ENCODE measurements at regions not wholly inside any gene's neighbourhood (a gene's known extent, or its start where the extent isn't known, plus 50 kb on each side); places are given as distances from the start of the nearest gene placed in this dataset.

- intact Hi-C loops (cut with DNase I): no loop called here
- DNase-seq (ENCODE audit: low spot score in 2 of 2): no peak
- Histone ChIP-seq H3K27ac (no peak overlapping the region), H3K27me3 (no peaks in the 10 kb centered on the region), H3K36me3 (no peaks in the 10 kb centered on the region), H3K9me3 (no peaks in the 10 kb centered on the region), H3K4me1 (no peaks in the 10 kb centered on the region), H3K4me3 (no peak overlapping the region)
- TF ChIP-seq, protein P1, sequence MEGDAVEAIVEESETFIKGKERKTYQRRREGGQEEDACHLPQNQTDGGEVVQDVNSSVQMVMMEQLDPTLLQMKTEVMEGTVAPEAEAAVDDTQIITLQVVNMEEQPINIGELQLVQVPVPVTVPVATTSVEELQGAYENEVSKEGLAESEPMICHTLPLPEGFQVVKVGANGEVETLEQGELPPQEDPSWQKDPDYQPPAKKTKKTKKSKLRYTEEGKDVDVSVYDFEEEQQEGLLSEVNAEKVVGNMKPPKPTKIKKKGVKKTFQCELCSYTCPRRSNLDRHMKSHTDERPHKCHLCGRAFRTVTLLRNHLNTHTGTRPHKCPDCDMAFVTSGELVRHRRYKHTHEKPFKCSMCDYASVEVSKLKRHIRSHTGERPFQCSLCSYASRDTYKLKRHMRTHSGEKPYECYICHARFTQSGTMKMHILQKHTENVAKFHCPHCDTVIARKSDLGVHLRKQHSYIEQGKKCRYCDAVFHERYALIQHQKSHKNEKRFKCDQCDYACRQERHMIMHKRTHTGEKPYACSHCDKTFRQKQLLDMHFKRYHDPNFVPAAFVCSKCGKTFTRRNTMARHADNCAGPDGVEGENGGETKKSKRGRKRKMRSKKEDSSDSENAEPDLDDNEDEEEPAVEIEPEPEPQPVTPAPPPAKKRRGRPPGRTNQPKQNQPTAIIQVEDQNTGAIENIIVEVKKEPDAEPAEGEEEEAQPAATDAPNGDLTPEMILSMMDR (IDR thresholded peaks at IDR 0.05): no peak
Measured at GRCh38 chr10:36507715-36508114, 617.7 kb upstream of the ANKRD30A start.

DNA sequence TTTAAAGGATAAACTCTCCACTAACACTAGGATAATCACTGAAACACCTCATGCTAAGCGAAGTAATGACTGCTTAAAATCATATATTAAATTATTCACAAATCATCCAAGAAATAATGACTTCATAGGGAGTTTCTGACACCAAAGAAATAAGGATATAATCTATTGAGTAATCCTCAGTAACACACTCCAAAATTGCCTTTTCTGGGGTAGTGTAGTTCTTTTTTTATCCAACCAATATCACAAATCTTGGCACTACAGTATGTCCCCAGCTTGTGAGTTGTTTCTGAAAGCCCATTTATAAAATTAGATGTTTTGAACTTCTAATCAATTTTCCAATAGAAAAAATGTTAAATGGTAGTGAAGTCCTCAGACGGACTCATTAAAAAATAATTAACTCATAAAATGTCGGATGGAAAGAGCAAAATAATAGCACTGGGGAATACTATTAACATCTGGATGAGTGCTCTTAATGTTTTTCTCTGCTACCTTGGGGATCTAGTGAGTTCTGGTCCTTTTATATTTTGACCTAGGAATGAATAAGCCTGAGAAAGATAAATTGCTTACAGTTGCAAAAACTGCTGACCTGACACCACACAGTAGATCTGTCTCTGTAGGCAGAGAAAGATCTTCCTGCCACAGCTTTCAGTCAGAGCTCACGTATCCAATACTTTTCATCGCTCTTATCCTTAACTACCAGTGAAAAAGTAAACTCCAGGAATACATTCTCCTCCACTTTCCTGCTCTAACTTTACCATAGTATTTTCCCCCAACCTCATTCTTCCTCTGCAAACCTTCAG is 618.5 kb upstream of the ANKRD30A start:
- no peaks in the 10 kb centered on the region for H3K27me3 ChIP-seq
- no peak overlapping the region for H3K4me3 ChIP-seq
- intact Hi-C loops (cut with DNase I): no loop called here
- no peak for DNase-seq (ENCODE audit: low spot score in 2 of 2)
- TF ChIP-seq, protein P1 (IDR thresholded peaks at IDR 0.05): no peak
- no peaks in the 10 kb centered on the region for H3K9me3 ChIP-seq
- no peak overlapping the region for H3K27ac ChIP-seq
- no peaks in the 10 kb centered on the region for H3K4me1 ChIP-seq
- no peaks in the 10 kb centered on the region for H3K36me3 ChIP-seq

DNA sequence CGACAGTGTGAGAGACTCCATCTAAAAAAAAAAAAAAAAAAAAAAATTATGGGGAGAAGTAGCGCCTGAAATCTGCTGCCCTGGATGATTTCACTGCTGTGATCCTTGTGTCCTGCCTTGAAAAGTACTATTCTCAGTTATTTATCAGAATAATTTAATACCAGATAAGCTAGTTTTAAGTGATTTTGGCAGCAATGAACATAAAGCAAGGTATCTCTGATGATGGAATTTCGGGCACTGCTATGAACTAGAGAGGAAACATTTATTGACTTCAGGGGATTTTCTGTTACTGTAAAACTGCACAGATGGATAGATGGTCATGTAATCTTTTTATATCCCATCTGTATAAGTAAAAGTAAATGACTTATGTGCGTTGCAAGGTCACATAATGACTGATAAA is 619.1 kb upstream of the ANKRD30A start:
- Histone ChIP-seq H3K27ac (no peak overlapping the region), H3K36me3 (no peaks in the 10 kb centered on the region), H3K4me1 (no peaks in the 10 kb centered on the region), H3K4me3 (no peak overlapping the region), H3K9me3 (no peaks in the 10 kb centered on the region), H3K27me3 (no peaks in the 10 kb centered on the region)
- DNase-seq (ENCODE audit: low spot score in 2 of 2): no peak
- intact Hi-C loops (cut with DNase I): no loop called here
- TF ChIP-seq, protein P1 (IDR thresholded peaks at IDR 0.05): no peak

GRCh38 chr10:36504758-36505157 is 620.6 kb upstream of the ANKRD30A start:
- TF ChIP-seq, protein P1 (IDR thresholded peaks at IDR 0.05): peak in 1 of 3 experiments; percentile 30
- H3K27ac ChIP-seq: no peak overlapping the region
- no peaks in the 10 kb centered on the region for H3K27me3 ChIP-seq
- no peak overlapping the region for H3K4me3 ChIP-seq
- no peaks in the 10 kb centered on the region for H3K9me3 ChIP-seq
- no peaks in the 10 kb centered on the region for H3K36me3 ChIP-seq
- intact Hi-C loops (cut with DNase I): no loop called here
- no peak for DNase-seq (ENCODE audit: low spot score in 2 of 2)
- no peaks in the 10 kb centered on the region for H3K4me1 ChIP-seq

DNA sequence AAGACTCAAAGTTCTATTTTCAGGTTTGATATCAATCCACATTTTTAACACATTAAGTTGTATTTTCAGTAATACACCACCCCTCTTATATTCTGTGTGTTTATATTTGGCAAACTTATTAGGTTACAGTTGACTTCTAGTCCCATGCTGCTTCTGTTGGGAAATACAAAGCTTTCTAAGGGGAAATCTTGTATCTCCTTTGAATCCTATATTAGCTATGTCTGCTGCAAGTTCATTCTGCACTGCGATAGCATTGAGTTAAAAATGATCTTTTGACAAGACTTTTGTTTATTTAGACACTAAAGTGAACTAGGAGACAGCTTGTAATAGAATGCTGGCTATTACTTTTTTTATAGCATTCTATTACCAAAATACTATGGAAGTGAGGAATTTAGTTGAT is 625.1 kb upstream of the ANKRD30A start:
- no peak for DNase-seq (ENCODE audit: low spot score in 2 of 2)
- TF ChIP-seq, protein P1 (IDR thresholded peaks at IDR 0.05): no peak
- H3K27me3 ChIP-seq: no peaks in the 10 kb centered on the region
- H3K27ac ChIP-seq: no peak overlapping the region
- no peaks in the 10 kb centered on the region for H3K36me3 ChIP-seq
- intact Hi-C loops (cut with DNase I): no loop called here
- H3K4me1 ChIP-seq: peaks cover 2 to 7% of the 10 kb centered on the region in 2 donors
- H3K4me3 ChIP-seq: no peak overlapping the region
- no peaks in the 10 kb centered on the region for H3K9me3 ChIP-seq

Measured in ascending aorta (tissue), 2 donors.